Osteocyte (in vitro differentiated cells): ENCODE measurements at regions not wholly inside any gene's neighbourhood (a gene's known extent, or its start where the extent isn't known, plus 50 kb on each side); places are given as distances from the start of the nearest gene placed in this dataset.

Experiments
- DNase-seq: peaks from one replicate; pipeline ENCODE4 v3.0.0; 2021; ENCODE audit warnings: mixed read lengths; ENCODE audit not compliant: unreplicated experiment; ENCODE audit errors: extremely low spot score
- H3K27ac Mint-ChIP-seq: one replicate; pipeline ENCODE4 v1.8.0; 2021; ENCODE audit warnings: mild to moderate bottlenecking, mixed read lengths; ENCODE audit not compliant: unreplicated experiment
- H3K27me3 Mint-ChIP-seq: one replicate; pipeline ENCODE4 v1.8.0; 2021; ENCODE audit warnings: mixed read lengths; ENCODE audit not compliant: unreplicated experiment
- H3K36me3 Mint-ChIP-seq: one replicate; pipeline ENCODE4 v1.8.0; 2021; ENCODE audit warnings: mixed read lengths; ENCODE audit not compliant: unreplicated experiment
- H3K4me1 Mint-ChIP-seq: one replicate; pipeline ENCODE4 v1.8.0; 2021; ENCODE audit warnings: mixed read lengths; ENCODE audit not compliant: unreplicated experiment
- H3K4me3 Mint-ChIP-seq: one replicate; pipeline ENCODE4 v1.8.0; 2021; ENCODE audit warnings: mild to moderate bottlenecking, moderate library complexity, mixed read lengths; ENCODE audit not compliant: unreplicated experiment
- H3K9me3 Mint-ChIP-seq: one replicate; pipeline ENCODE4 v1.8.0; 2021; ENCODE audit warnings: mixed read lengths; ENCODE audit not compliant: unreplicated experiment
- CTCF ChIP-seq: fragments of 200-600 bp; sonication (generic); IDR thresholded peaks from 2 replicates; pipeline ENCODE4 v1.5.0; 2021; ENCODE audit warnings: antibody characterized with exemption, mild to moderate bottlenecking, moderate library complexity

- TF ChIP-seq CTCF = no peak
- H3K9me3 Mint-ChIP-seq = peaks cover 11% of the 10 kb centered on the region
- no peak for DNase-seq
- no peak overlapping the region for H3K4me3 Mint-ChIP-seq
- H3K27me3 Mint-ChIP-seq = no peaks in the 10 kb centered on the region
- H3K36me3 Mint-ChIP-seq = no peaks in the 10 kb centered on the region
- H3K4me1 Mint-ChIP-seq = no peaks in the 10 kb centered on the region
- H3K27ac Mint-ChIP-seq = no peak overlapping the region
Observed at GRCh38 chr7:109331423-109331822, 761.7 kb downstream of the DNAJB9 start.

GRCh38 chr7:109335951-109336350, 766.3 kb downstream of the DNAJB9 start:
- Mint-ChIP-seq H3K27ac (no peak overlapping the region), H3K27me3 (no peaks in the 10 kb centered on the region), H3K9me3 (peaks cover under 1% of the 10 kb centered on the region), H3K4me1 (no peaks in the 10 kb centered on the region), H3K36me3 (no peaks in the 10 kb centered on the region), H3K4me3 (no peak overlapping the region)
- no peak for DNase-seq
- no peak for TF ChIP-seq CTCF

- no peak for TF ChIP-seq CTCF
- no peak for DNase-seq
- Mint-ChIP-seq H3K4me1 (no peaks in the 10 kb centered on the region), H3K27me3 (no peaks in the 10 kb centered on the region), H3K4me3 (no peak overlapping the region), H3K36me3 (no peaks in the 10 kb centered on the region), H3K9me3 (no peaks in the 10 kb centered on the region), H3K27ac (no peak overlapping the region)
Observed at GRCh38 chr7:109336531-109336930, 766.9 kb downstream of the DNAJB9 start.

- Mint-ChIP-seq H3K27me3 (peaks cover 3% of the 10 kb centered on the region), H3K9me3 (no peaks in the 10 kb centered on the region), H3K27ac (no peak overlapping the region), H3K4me1 (no peaks in the 10 kb centered on the region), H3K4me3 (no peak overlapping the region), H3K36me3 (no peaks in the 10 kb centered on the region)
- DNase-seq = no peak
- TF ChIP-seq CTCF = no peak
Observed at GRCh38 chr7:109343678-109344077, 774.0 kb downstream of the DNAJB9 start.

- H3K4me1 Mint-ChIP-seq = no peaks in the 10 kb centered on the region
- TF ChIP-seq CTCF = no peak
- H3K36me3 Mint-ChIP-seq = no peaks in the 10 kb centered on the region
- no peak for DNase-seq
- H3K4me3 Mint-ChIP-seq = no peak overlapping the region
- H3K27ac Mint-ChIP-seq = no peak overlapping the region
- H3K9me3 Mint-ChIP-seq = no peaks in the 10 kb centered on the region
- peaks cover 9% of the 10 kb centered on the region for H3K27me3 Mint-ChIP-seq
Observed at GRCh38 chr7:109351493-109351892, 781.8 kb downstream of the DNAJB9 start.
